Muscle layer of colon (tissue), 2 donors: ENCODE measurements at regions not wholly inside any gene's neighbourhood (a gene's known extent, or its start where the extent isn't known, plus 50 kb on each side); places are given as distances from the start of the nearest gene placed in this dataset.

ENCODE experiments used
- H3K27ac ChIP-seq: one replicate; pipeline ENCODE4 v1.7.0; 2013; ENCODE audit warnings: low read depth, mild to moderate bottlenecking, low read length, moderate library complexity
- H3K27me3 ChIP-seq, 2 donors: one replicate each; pipeline ENCODE4 v1.7.0; 2013; ENCODE audit warnings: low read length in 2 of 2, mild to moderate bottlenecking in 2 of 2; ENCODE audit not compliant: insufficient read depth in 2 of 2, control insufficient read depth in 1 of 2
- H3K36me3 ChIP-seq: one replicate; pipeline ENCODE4 v1.7.0; 2013; ENCODE audit warnings: mild to moderate bottlenecking, low read length; ENCODE audit not compliant: insufficient read depth
- H3K4me1 ChIP-seq: one replicate; pipeline ENCODE4 v1.7.0; 2013; ENCODE audit warnings: mild to moderate bottlenecking, low read length; ENCODE audit not compliant: insufficient read depth
- H3K4me3 ChIP-seq, 2 donors: one replicate each; pipeline ENCODE4 v1.7.0; 2013; ENCODE audit warnings: low read length in 2 of 2, low read depth in 1 of 2, mild to moderate bottlenecking in 1 of 2, moderate library complexity in 1 of 2
- H3K9ac ChIP-seq: one replicate; pipeline ENCODE4 v1.7.0; 2013; ENCODE audit warnings: low read length
- H3K9me3 ChIP-seq: one replicate; pipeline ENCODE4 v1.7.0; 2013; ENCODE audit warnings: mild to moderate bottlenecking, low read length
- donor health status: abdominal sarcoma.
- donor health status: Adenocarcinoma of cecum.

GRCh38 chr4:38371391-38371851, 292.6 kb upstream of the KLF3 start:
- Histone ChIP-seq H3K4me3 (no peak overlapping the region), H3K36me3 (no peaks in the 10 kb centered on the region), H3K9ac (no peak overlapping the region), H3K4me1 (peaks cover 14% of the 10 kb centered on the region), H3K9me3 (no peaks in the 10 kb centered on the region), H3K27me3 (no peaks in the 10 kb centered on the region), H3K27ac (no peak overlapping the region)

DNA sequence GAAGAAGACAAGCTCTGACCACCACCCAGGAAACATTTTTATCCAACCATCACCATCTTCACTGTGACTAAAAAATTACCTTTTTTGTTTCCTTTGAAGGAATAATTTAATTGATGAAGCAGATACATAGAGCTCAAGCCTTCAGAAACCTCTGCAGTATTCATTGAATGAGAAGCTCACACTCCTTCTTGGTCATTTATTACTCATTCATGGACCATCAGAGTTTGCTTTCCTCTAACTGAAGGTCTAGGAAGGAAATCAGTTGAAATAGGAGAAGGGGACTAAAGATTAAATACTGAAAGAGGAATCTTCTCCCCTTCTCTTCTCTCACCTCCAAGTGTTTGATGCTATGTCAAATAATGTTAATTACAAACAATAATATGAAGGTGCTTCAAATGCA, 290.6 kb upstream of the KLF3 start:
- no peaks in the 10 kb centered on the region for H3K4me1 ChIP-seq
- no peak overlapping the region for H3K4me3 ChIP-seq
- no peaks in the 10 kb centered on the region for H3K36me3 ChIP-seq
- H3K9ac ChIP-seq, result no peak overlapping the region
- H3K27me3 ChIP-seq, result no peaks in the 10 kb centered on the region
- no peaks in the 10 kb centered on the region for H3K9me3 ChIP-seq
- no peak overlapping the region for H3K27ac ChIP-seq

GRCh38 chr4:38377195-38377594, 286.8 kb upstream of the KLF3 start:
- H3K4me1 ChIP-seq, result no peaks in the 10 kb centered on the region
- H3K27me3 ChIP-seq, result no peaks in the 10 kb centered on the region

DNA sequence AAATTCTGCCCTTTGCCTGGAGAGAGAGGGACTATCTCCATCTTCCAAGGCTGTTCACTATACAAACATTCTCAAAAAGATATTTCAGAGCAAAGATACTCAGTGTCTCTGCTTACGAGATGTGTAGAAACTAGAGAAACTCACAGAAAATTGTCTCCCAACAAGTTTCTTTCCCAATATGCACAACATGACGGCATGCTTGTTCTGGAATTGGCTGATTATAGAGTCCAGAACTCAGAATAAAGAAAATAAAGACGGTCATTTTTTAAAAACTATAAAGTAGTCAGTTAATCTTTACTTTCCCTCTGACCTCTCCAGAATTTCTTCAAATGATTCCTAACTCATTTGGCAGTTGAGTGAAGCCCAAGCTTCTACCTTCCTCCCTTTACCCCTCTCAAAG, 285.5 kb upstream of the KLF3 start:
- Histone ChIP-seq H3K4me3 (no peak overlapping the region), H3K9me3 (no peaks in the 10 kb centered on the region), H3K27me3 (no peaks in the 10 kb centered on the region), H3K4me1 (peaks cover 10% of the 10 kb centered on the region), H3K36me3 (no peaks in the 10 kb centered on the region), H3K9ac (no peak overlapping the region), H3K27ac (no peak overlapping the region)

More at GRCh38 chr4:38377195-38377594, 286.8 kb upstream of the KLF3 start:
- no peak overlapping the region for H3K9ac ChIP-seq
- no peak overlapping the region for H3K4me3 ChIP-seq
- no peaks in the 10 kb centered on the region for H3K36me3 ChIP-seq
- no peaks in the 10 kb centered on the region for H3K9me3 ChIP-seq
- H3K27ac ChIP-seq, result no peak overlapping the region

DNA sequence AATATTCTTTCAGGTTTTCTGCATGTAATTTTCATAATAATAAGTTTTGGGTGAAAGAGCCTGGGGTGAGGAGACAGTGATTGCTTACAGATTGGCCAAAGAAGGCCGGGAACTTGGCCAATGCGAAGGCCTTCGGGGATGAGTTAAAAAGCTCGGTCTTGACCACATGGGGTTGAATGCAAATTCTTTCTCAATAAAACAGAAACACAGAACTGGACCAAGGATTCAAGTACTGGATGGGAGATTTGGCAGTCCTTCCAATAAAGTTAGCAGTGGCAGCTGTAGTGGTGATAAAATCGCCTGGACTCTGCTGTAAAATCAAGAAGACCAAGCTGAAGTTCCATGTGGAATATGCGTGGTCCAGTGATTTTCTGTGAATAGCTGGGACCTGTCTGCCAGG, 282.2 kb upstream of the KLF3 start:
- Histone ChIP-seq H3K4me1 (peaks cover 29% of the 10 kb centered on the region), H3K9ac (no peak overlapping the region), H3K9me3 (no peaks in the 10 kb centered on the region), H3K27ac (no peak overlapping the region), H3K36me3 (no peaks in the 10 kb centered on the region), H3K4me3 (no peak overlapping the region), H3K27me3 (no peaks in the 10 kb centered on the region)

DNA sequence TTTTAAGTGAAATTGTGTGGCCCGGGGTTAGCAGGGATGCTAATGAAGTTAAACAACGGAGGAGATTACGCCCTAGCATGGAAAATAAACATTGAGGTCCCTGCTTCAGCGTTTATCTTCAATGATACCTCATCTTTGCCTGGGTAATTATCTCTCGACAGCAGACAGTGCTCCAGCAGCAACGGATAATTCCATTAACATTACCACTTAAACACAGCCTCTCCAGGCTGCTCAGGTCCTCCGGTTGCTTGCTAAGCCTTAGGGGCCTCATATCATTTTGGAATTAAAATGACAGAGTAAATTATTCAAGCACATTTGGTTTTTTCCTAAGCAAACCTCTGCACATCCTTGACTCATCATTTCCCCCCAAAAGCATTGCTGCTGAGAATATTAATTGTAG, 281.5 kb upstream of the KLF3 start:
- H3K9me3 ChIP-seq, result no peaks in the 10 kb centered on the region
- H3K27me3 ChIP-seq, result no peaks in the 10 kb centered on the region
- no peak overlapping the region for H3K9ac ChIP-seq
- no peak overlapping the region for H3K27ac ChIP-seq
- H3K36me3 ChIP-seq, result no peaks in the 10 kb centered on the region
- H3K4me3 ChIP-seq, result no peak overlapping the region
- peaks cover 34% of the 10 kb centered on the region for H3K4me1 ChIP-seq

- no peak overlapping the region for H3K9ac ChIP-seq
- no peak overlapping the region for H3K27ac ChIP-seq
- no peaks in the 10 kb centered on the region for H3K9me3 ChIP-seq
- no peak overlapping the region for H3K4me3 ChIP-seq
- H3K4me1 ChIP-seq, result peaks cover 35% of the 10 kb centered on the region
- H3K36me3 ChIP-seq, result no peaks in the 10 kb centered on the region
- no peaks in the 10 kb centered on the region for H3K27me3 ChIP-seq
These were observed 280.3 kb upstream of the KLF3 start for GRCh38 chr4:38383646-38384121.

DNA sequence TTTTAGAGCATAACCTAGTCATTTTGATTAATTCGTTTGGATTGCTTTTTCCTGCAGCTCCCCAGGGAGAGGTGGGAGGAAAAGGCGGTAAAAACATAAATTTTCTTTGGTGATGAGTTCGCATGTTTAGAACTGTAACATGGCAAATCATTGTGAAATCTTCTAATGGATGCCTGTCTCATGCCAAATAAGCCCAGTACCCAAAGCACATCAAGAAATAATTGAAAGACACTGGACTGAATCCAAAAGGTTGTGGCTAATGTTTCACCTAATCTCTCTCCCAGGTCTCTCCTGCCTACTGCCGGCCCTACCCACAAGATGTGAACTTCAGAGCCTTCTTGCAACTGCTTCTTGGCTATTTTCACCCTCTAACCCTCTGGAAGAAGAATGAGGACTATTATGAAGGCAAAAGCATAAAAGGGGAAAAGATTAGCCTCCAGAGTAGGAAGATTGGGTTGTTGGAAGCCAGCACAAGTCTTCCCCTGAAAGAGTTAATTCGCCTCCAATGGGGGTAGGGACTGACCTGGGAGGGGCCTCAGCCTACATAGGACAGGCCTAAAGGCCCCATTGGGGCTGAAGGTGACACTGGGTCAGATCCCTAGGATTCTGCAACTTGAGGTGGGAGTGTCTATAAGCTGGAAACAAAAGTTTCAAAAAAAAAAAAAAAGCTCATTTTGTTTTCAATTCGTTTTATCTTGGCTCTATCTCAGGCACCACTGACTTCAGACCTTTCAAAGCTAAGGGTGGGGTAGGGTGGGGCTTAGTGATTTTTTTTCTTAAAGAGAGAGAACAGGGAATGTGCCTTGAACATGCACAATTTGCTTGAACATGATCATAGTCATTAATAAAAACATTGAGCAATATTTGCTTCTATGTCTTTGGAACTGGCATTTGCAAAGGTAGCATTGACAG, 278.6 kb upstream of the KLF3 start:
- H3K9ac ChIP-seq, result no peak overlapping the region
- H3K27ac ChIP-seq, result no peak overlapping the region
- H3K9me3 ChIP-seq, result no peaks in the 10 kb centered on the region
- no peaks in the 10 kb centered on the region for H3K27me3 ChIP-seq
- H3K4me1 ChIP-seq, result peaks cover 37% of the 10 kb centered on the region
- H3K36me3 ChIP-seq, result no peaks in the 10 kb centered on the region
- no peak overlapping the region for H3K4me3 ChIP-seq

DNA sequence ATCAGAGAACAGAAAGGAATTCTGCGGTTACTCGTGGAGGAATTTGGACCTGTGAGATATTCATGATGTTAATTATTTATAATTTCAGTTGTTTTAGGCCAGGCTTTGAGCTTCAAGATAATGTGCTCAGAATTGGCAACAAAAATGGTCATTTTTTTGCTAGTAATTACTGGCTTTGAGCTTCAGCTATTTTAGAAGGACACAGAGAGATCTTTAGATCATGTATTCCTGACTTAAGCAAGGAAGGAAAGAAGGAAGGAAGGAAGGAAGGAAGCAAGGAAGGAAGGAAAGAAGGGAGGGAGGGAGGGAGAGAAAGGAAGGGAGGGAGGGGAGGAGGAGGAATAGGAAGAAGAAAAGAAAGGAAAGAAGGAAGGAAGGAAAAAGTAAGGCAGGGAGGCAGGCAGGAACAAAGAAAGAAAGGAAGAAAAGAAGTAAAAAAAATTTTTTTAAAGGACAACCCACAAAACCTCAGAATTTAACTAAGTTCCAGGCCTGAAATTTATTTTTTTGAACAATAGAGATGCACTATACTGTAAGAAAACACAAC, 277.9 kb upstream of the KLF3 start:
- no peaks in the 10 kb centered on the region for H3K9me3 ChIP-seq
- H3K27ac ChIP-seq, result no peak overlapping the region

GRCh38 chr4:38386654-38387188, 277.3 kb upstream of the KLF3 start:
- H3K4me3 ChIP-seq, result no peak overlapping the region
- peaks cover 40% of the 10 kb centered on the region for H3K4me1 ChIP-seq
- H3K27ac ChIP-seq, result no peak overlapping the region
- no peaks in the 10 kb centered on the region for H3K27me3 ChIP-seq
- no peaks in the 10 kb centered on the region for H3K36me3 ChIP-seq
- H3K9ac ChIP-seq, result no peak overlapping the region
- H3K9me3 ChIP-seq, result no peaks in the 10 kb centered on the region

More for the DNA sequence above, 277.9 kb upstream of the KLF3 start:
- no peak overlapping the region for H3K4me3 ChIP-seq
- no peak overlapping the region for H3K9ac ChIP-seq
- H3K36me3 ChIP-seq, result no peaks in the 10 kb centered on the region
- no peaks in the 10 kb centered on the region for H3K27me3 ChIP-seq
- peaks cover 40% of the 10 kb centered on the region for H3K4me1 ChIP-seq

DNA sequence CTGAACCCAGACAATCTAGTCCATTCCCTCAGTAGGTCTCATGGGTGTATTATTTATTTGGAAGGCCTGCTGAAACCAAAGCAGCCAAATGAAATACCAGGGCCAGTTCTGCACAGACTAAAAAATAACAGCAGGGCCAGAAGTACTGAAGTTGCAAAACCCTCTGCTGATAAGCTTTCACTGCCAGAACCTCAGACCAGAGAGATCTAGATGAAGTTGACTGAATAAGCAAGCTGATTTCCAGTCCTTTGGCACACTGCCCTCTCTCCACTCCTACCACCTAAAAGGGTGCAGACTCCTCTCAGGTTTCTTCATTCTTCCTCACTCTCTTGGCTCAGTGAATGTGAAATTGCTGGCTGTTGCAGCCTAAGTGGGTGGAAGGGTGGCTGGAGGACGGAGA, 276.7 kb upstream of the KLF3 start:
- H3K9me3 ChIP-seq, result no peaks in the 10 kb centered on the region
- H3K36me3 ChIP-seq, result no peaks in the 10 kb centered on the region
- H3K9ac ChIP-seq, result no peak overlapping the region
- no peaks in the 10 kb centered on the region for H3K27me3 ChIP-seq
- H3K27ac ChIP-seq, result no peak overlapping the region
- H3K4me1 ChIP-seq, result peaks cover 40% of the 10 kb centered on the region
- H3K4me3 ChIP-seq, result no peak overlapping the region
